HG02588 (cell line): ENCODE measurements at regions not wholly inside any gene's neighbourhood (a gene's known extent, or its start where the extent isn't known, plus 50 kb on each side); places are given as distances from the start of the nearest gene placed in this dataset.
"Not testable (repeated sequence)": the region's sequence is repeated elsewhere in the genome, so short reads cannot be mapped to it uniquely, and the experiment has no call there.

Experiments
- ATAC-seq: cut with Tn5 transposase; IDR thresholded peaks from one replicate; pipeline ENCODE4 v1.9.1; 2021; ENCODE audit warnings: mild to moderate bottlenecking, moderate library complexity; ENCODE audit not compliant: unreplicated experiment

DNA sequence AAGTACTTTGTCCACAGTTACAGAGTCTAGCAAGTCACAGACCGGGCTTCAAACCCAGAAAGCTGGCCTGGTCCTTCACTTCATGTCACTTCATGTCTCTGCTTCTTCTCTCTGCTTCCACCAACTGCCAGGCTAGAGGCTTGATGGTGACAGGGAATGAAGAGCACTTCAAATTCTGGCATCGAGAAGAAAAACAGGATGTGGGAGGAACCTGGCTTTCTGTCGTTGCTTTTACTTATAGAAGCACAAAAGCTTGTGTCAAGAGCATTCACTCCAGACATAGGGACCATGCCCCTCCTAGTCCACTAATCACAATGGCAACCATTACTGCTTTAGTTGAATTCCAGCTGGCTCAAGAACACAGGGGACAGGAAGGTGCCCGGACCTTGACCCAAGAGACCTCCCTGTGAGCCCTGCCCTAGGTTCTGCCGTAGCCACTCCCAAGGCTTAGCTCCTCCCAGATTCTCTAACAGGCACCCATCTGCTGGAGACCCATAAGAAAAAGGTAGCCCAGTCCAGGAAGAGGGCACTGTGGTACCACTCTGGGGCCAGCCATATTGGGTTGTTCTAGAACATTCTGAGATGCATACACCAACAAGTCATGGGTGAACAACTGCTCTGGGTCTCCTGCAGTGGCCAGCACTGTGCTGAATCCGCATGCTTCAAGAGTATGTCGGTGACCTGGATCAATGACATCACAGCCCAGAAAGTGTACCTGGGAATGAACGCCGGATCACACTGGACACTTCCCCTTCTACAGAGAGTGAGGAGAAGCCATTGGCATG is 181.8 kb downstream of the C16orf95 start:
- no peak for ATAC-seq

DNA sequence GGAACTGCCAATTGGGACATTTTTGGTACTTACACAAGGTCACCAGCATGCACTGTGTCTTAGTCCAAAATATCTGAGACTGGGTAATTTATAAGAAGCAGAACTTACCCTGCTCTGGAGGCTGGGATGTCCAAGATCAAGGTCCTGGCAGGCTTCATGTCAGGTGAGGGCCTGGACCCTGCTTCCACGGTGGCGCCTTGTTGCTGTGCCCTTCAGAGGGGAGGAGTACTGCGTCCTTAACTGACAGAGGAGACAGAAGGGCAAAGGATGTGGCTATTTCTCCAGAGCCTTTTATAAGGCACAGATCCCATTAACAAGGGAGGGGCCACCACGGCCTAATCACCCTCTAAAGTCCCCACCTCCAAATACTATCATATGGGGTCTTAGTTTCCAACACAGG is 178.9 kb downstream of the C16orf95 start:
- ATAC-seq: no peak

DNA sequence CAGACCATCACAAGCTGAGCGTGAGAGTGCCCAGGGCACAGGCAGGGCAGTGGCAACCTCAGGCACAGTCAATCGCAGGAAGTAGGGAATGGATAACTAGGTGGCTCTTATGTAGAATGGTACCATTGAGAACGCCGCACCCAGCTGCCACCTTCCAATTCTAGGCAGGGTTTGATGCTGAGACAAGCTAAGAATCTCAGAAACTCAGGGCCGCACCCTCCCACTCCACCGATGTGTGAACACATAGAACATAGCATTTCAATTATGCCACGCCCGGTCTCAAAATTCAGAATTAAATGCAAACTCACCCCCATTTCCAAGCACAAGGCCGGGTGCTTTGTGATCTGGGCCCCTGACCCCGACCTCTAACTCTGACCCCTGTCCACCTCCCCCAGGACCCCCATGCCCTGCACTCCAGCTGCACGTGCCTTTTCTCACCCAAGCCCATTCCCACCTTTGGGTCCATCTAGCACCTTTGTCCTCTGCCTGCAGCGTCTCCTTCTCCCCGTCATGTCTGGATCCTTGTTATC is 178.4 kb downstream of the C16orf95 start:
- no peak for ATAC-seq

DNA sequence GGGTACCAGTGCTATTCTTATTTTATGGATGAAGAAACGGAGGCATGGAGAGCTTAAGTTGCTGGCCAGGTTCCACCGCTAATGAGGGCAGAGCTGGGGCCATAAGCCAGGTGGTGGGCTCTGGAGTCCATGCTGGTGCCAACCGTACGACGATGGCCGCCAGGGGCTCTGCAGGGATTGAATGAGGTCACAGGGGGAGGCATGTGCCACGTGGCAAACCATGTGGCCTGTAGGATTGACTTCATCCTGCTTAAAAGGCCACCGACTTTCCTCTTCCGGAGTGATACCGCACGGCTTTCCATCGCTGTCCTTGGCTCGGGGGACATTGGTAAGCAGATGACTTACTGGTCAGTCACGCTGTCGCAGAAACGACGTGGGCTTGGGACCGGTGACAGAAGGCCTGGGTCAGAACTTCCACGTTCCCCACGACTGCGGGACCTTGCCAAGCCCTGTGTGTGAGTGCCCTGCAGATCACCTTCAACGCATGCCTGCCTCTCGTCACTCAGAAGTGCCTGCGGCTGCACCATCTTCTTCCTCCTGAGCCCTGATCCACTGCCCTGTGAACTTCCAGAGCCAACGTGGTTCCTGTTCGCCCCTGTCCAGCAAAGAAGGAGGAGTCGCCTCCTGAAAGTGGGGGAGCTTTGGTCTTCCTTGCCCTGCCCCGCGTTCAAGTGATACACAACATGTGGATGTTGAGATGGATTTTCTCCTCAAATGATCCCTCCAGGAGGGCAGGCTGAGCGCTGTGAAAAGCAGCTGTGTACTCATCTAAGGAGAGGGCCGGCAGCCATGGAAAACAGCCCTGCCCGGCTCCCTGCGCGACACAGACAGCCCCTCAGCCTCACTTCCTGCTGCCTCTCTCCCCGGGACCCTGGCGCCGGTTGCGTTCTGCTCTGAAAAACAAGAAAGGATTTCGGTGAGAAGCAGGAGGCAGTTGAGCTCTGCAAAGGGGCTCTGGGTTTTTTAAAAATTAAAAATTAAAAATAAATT is 176.7 kb downstream of the C16orf95 start:
- ATAC-seq: no peak

DNA sequence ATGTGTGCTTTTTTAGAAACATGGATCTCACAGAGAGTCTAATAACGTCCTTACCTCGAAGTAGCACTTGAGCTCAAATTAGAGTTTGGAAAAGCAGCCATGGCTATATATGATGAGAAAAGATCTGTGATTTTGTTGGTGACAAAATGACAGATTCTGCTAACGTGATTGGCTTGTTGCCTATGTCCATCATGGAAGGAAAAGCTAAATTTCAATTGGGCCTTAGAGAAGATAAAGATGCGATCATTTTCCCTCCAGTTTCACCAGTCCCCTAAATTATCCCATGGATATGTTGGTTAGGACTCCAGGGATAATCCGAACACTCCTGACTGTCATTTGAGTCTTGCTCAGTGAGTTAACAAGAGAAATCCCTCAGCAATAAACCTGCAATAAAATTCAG is 175.8 kb downstream of the C16orf95 start:
- ATAC-seq: no peak

DNA sequence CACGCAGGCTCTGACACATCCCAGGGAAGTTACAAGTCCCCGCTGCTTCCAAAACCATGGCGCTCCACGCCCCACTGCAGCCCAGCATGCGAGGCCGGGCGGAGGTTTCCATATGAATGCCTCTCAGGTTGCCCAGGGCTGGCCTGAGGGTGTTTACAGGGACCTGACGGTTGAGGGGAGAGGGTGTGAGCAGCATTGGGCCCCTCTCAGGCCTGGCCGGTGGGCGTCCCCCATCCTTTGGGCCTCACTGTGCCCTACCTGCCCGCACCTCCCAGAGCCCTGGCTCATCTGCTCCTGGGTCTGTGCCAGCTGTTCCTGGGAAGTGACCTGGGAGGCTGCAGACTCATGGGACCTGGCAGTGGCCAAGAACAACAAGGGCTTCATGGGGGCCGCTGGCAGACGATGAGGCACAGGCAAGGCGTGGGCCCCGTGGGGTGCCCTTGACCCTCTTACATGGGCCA is 173.5 kb downstream of the C16orf95 start:
- ATAC-seq: no peak

DNA sequence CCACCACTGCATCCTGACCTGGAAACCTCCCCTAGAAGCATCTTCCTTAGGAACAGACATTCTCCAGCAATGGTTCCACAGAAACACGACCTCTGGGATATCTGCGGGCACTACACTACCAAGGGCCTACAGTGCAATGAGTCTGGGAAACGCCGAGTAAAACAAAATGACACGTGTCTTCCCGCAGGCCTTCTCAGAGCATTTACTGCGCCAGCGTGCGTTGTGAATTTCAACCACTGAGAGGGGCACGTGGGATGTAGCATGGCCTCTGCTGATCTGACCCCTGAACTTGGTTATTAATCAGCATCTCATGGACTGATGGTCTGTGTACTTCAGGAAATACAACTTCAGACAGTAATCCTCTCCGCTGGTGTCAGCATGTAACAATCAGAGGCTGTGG is 173.0 kb downstream of the C16orf95 start:
- no peak for ATAC-seq

DNA sequence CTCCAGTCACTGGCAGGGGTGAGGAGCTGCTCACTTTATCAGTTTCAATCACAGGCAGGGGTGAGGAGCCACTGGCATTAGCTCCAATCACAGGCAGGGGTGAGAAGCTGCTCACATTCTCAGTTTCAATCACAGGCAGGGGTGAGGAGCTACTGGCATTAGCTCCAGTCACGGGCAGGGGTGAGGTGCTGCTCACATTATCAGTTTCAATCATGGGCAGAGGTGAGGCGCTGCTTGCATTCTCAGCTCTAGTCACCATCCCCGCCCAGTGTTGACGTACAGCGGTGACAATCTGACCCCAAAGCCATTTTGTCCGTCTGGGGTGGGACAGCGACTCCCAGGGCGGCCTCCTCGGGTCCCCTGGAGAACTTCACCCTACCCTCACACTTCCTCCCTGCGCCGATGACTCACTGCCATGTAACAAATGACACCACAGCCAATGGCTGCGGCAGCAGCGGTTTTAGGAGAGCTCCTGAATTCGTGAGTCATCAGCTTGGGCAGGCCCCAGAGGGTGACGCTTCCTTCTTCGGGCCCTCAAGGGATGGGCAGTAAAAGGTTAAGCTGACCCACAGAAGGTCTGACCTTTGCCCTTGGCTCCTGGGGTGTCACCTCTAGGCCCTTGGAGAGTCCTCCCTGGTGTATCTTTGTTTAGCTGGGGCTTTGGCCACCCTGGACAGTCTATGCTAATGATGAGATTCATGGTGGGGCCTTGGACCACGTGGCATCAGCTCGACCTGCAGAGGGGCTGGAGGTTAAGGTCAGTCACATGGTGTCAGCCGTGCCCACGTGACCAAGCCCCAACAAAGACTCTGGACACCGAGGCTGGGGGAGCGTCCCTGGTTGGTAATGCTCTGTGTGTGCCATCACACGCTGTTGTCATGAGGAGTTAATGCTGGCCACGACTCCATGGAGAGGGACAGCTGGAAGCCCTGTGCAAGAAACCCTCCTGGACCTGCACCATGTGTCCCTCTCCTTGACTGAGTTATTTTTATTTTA is 171.7 kb downstream of the C16orf95 start:
- ATAC-seq: no peak

DNA sequence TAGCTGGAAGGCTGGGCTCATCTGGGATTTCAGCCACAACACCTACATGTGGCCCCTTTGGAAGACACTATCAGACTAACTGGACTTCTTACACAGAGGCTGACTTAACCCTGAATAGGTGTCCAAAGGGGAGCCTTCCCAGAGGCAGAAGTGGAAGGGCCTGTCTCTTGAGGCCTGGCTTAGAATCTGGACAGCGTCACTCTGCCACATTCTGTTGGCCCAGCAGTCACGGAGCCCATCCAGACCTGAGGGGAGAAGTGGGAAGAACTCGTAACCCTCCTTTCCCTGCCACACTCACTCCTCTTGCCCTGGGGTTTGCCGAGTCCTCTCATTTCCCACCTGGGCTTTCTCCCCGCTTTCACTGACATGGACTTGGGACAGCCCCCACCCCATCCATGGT is 170.5 kb downstream of the C16orf95 start:
- no peak for ATAC-seq

DNA sequence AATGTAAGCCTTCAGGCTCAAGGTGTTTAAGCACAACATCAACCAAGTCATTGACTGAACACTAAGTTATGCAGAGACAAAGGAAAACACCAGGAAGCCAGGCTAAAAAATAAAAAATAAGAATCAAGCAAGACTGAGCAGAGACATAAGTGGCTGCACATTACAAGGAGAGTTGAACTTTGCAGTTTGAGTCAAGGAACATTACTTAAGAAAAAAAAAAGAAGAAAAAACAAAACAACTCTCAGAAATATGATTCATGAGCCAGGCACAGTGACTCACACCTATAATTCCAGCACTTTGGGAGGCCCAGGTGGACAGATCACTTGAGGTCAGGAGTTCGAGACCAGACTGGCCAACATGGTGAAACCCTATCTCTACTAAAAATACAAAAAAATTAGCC is 168.1 kb downstream of the C16orf95 start:
- ATAC-seq: no peak

DNA sequence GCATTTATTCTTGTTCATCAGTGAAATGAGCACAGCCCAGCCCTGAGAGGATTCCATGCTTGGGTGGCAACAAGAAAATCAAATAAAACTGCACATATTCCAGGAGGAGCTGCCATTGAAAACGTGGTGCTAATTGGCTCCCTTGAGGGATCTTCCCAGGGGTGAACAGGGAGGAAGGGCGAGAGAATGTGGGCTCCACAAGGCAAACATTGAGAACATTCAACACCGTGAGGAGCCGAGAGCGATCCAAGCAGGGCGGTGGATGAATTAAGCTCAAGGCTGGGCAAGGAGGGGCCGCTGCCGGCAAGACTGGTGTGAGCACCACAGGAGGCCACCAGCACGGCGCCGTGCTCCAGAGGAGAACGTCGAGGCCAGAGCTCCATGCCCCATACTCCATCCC is 166.9 kb downstream of the C16orf95 start:
- no peak for ATAC-seq

DNA sequence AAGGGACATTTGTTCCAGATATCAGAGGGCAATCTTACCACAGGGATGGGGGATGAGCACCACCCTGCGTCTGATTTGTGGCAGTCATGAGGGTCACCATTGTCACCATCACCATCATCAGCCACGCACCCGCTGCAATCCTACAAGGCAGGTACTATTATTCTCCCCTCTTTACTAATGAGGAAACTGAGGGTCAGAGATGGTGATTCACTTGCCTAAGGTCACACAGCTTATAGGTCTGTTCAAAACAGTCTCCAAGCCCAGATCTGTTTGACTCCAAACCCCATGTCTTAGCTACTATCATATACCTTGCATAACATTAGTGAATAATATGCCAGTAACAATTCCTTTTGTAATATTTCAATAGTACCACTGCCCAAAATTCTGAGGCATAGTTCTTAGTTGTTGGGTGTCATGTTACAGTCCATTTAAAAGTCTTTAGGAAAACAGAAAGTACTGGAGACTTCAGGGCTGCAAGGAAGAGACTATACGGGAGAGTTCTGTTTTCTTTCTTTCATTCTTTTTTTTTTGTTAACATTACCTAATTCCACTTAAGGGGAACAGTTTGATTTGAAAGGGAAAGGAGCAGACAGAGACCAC is 166.4 kb downstream of the C16orf95 start:
- no peak for ATAC-seq

DNA sequence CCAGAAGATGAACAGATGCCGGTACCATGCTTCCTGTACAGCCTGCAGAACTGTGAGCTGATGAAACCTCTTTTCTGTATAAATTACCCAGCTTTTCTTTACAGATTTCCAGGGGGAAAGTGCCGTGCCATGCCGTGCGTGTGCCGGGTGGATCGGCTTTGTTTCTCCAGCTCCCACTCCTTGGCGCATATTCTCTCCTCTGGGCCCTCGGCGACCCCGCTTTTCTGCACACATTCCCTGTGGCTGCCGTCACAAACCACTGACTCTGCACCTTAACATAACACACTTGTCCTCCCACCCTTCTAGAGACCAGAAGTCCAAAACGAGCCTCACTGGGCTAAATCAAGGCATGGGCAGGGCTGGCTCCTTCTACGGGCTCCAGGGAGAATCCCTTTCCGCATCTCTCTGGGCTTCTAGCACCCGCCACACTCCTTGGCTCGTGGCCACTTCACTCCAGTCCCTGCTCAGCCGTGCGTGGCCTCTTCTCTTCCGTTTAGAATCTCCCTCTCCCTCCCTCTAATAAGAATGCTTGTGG is 164.9 kb downstream of the C16orf95 start:
- no peak for ATAC-seq

DNA sequence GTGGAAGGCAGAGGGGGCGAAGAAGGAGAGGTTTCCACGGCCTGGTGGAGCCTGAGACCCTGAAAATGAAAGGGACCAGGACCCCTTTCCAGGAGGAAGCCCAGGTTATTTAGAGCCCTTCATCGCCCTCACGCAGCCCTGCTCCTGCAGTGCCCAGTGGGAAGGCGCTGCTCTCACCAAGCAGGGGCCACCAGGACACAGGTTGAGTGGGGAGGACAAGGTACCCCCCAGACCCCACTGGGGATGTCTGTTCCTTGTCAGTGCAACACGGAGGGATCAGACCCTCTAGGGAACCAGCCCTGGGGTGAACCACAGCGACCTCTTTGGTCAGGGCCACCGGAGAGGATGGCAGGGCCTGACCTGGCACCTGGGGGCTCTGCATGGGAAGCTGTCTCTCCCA is 163.9 kb downstream of the C16orf95 start:
- no peak for ATAC-seq

DNA sequence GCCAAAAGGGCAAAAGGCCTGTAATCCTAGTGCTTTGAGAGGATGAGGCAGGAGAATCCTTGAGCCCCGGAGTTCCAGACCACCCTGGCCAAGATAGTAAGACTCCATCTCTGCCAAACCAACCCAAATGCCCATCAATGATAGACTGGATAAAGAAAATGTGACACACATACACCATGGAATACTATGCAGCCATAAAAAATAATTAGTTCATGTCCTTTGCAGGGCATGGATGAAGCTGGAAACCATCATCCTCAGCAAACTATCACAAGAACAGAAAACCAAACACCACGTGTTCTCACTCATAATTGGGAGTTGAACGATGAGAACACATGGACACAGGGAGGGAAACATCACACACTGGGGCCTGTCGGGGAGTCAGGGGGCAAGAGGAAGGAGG is 161.9 kb downstream of the C16orf95 start:
- not testable (repeated sequence) for ATAC-seq

DNA sequence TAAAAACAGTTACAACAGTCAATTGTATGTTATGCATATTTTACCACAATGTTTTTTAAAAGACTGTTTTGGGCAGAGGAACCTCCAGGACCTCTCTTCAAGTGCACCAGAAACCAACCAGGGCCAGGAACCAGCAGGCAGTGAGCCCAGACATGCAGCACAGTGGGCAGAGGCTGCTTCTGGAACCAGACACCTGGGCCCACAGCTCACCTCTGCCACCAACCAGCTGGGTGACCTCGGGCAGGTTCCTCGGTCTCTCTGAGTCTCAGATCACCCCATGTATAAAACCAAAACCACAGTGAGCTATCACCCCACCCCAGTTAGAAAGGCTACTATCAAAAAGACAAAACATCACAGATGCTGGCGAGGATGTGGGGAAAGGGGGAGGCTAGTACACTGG is 161.0 kb downstream of the C16orf95 start:
- ATAC-seq: no peak

DNA sequence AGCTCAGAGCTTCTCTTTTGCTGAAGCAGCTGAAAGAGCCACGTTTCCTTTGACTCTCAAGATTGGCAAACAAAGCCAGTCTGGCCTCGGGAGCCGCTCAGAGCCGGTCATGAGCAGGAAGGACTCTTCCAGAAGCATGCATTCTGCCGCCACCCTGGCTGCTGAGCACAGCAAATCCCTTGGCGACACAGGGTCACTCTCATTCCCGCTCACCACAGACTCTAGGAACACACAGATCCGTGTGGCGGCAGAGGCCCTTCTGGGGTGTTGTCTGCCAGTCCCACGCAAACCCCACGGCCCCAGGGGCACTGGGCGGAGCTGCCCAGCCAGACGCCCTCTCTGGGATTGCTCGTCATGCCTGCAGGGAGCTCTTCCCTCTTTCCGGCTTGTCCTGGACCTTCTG is 157.0 kb downstream of the C16orf95 start:
- no peak for ATAC-seq

DNA sequence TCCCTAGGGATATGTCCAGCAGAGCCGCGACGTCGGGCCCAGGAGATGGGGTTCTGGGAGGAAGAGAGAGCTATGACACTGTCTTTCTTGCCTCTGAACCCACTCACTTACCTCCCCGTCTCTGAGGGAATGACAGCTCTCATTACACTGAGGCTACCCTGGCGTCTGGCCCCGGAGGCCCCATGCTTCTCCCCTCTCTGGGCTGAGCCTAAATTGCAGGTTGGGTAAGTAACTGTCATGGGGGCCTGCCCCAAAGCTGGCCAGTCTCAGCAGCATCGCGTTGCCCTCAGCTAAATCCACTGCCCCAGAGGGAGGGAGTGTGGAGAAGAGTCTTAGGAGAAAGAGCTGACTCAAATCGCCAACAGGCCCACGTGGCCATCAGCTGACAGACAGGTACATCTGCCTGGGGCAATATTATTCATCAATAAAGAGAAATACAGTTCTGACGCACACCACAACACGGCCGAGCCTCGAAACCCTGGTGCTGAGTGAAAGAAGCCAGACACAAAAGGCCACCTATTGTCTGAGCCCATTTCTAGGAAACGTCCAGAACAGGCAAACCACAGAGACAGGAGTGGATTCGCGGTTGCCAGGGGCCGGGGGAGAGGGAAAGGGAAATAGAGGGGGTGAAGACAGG is 156.4 kb downstream of the C16orf95 start:
- ATAC-seq: no peak

DNA sequence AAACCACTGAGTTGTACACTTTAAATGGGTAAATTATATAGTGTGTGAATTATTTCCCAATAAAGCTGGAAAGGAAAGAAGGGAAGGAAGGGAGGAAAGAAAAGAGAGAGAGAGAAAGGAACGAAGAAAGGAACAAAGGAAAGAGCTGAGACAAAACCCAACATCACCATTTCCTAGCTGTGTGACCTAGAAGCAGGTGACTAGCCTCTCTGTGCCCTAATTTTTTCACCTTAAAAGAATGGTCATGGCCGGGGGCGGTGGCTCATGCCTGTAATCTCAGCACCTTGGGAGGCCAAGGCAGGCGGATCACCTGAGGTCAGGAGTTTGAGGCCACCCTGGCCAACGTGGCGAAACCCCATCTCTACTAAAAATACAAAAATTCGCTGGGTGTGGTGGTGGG is 155.8 kb downstream of the C16orf95 start:
- ATAC-seq: not testable (repeated sequence)
